Kidney (tissue), 13 donors: ENCODE measurements at regions not wholly inside any gene's neighbourhood (a gene's known extent, or its start where the extent isn't known, plus 50 kb on each side); places are given as distances from the start of the nearest gene placed in this dataset.

Source experiments
- DNase-seq, 5 donors: peaks; one replicate each; pipeline ENCODE4 v3.0.0-alpha.2; 2013 to 2020
- FAIRE-seq: peaks from 2 replicates; lab custom pipeline; 2012; peaks lifted over from hg19 to GRCh38; lab: Jason Lieb, UNC
- H3K27ac ChIP-seq, 2 donors: one replicate each; pipeline ENCODE4 v1.7.0; 2013; ENCODE audit warnings: low read depth in 2 of 2, low read length in 2 of 2, inconsistent platforms in 1 of 2
- H3K27me3 ChIP-seq: one replicate; pipeline ENCODE4 v1.7.1; 2013; ENCODE audit warnings: low read length, inconsistent platforms; ENCODE audit not compliant: control insufficient read depth, insufficient read depth
- H3K36me3 ChIP-seq, 3 donors: one replicate each; pipeline versions ENCODE4 v1.7.0 to v1.7.1; 2013; ENCODE audit warnings: low read length in 3 of 3, control low read depth in 1 of 3, inconsistent platforms in 1 of 3; ENCODE audit not compliant: insufficient read depth in 3 of 3, control insufficient read depth in 2 of 3
- H3K4me1 ChIP-seq, 3 donors: one replicate each; pipeline versions ENCODE4 v1.7.0 to v1.7.1; 2013; ENCODE audit warnings: low read length in 3 of 3, inconsistent platforms in 1 of 3, low read depth in 1 of 3; ENCODE audit not compliant: control insufficient read depth in 2 of 3, insufficient read depth in 2 of 3
- H3K4me3 ChIP-seq, 3 donors: one replicate each; pipeline versions ENCODE4 v1.7.0 to v1.8.1; 2013; ENCODE audit warnings: low read length in 3 of 3, control low read depth in 1 of 3, inconsistent platforms in 1 of 3
- H3K9ac ChIP-seq, 3 donors: one replicate each; pipeline versions ENCODE4 v1.7.0 to v1.7.1; 2013; ENCODE audit warnings: low read length in 3 of 3, control low read depth in 1 of 3, inconsistent platforms in 1 of 3
- H3K9me3 ChIP-seq, 3 donors: one replicate each; pipeline versions ENCODE4 v1.7.0 to v1.7.1; 2013; ENCODE audit warnings: low read length in 3 of 3, control low read depth in 1 of 3, inconsistent platforms in 1 of 3; ENCODE audit not compliant: control insufficient read depth in 2 of 3, insufficient read depth in 1 of 3
- intact Hi-C: fragments of 100-400 bp; cut with DNase I; formaldehyde crosslinking; loops from one replicate; pipeline ENCODE4 v1.11.1; 2022
- TF ChIP-seq, protein P1 (sequence below): IDR thresholded peaks from 3 replicates; pipeline ENCODE4 v1.5.1; 2012; ENCODE audit warnings: mild to moderate bottlenecking, moderate library complexity, borderline replicate concordance; ENCODE audit not compliant: insufficient read depth; ENCODE audit errors: extremely low read depth
- donor health status: control.
- donor health status: control.
- donor health status: control.
- donor health status: control.
- donor health status: control.
- donor health status: DM: yes; HTN: yes; CAD: no.
- donor health status: Normal renal cell carcinoma (clear cell type).

DNA sequence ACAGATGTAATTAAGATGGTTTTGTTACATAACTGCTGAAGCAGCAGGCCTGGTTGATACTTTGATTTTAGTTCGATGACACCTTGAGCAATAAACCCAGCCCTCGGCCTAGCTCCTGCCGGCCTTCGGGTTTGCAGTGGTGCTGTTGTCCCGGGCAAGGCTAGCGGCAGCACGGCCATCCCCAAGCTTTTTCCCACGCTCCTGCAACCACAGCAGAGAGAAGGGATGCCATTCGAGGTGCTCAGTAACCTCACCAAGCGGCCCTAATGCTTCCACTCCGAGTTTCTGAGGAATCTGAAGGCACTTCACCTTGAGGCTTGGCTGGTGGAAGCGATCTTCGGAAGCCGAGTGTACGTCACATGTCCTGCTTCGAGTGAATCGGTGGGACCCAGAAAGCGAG lies 182.1 kb downstream of the NAF1 start:
- FAIRE-seq (no peak), DNase-seq (no peak)
- TF ChIP-seq, protein P1, sequence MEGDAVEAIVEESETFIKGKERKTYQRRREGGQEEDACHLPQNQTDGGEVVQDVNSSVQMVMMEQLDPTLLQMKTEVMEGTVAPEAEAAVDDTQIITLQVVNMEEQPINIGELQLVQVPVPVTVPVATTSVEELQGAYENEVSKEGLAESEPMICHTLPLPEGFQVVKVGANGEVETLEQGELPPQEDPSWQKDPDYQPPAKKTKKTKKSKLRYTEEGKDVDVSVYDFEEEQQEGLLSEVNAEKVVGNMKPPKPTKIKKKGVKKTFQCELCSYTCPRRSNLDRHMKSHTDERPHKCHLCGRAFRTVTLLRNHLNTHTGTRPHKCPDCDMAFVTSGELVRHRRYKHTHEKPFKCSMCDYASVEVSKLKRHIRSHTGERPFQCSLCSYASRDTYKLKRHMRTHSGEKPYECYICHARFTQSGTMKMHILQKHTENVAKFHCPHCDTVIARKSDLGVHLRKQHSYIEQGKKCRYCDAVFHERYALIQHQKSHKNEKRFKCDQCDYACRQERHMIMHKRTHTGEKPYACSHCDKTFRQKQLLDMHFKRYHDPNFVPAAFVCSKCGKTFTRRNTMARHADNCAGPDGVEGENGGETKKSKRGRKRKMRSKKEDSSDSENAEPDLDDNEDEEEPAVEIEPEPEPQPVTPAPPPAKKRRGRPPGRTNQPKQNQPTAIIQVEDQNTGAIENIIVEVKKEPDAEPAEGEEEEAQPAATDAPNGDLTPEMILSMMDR, result no peak
- H3K36me3 ChIP-seq, result no peaks in the 10 kb centered on the region
- H3K9me3 ChIP-seq, result no peaks in the 10 kb centered on the region
- no peak overlapping the region for H3K27ac ChIP-seq
- no peaks in the 10 kb centered on the region for H3K4me1 ChIP-seq
- no peak overlapping the region for H3K9ac ChIP-seq
- no peaks in the 10 kb centered on the region for H3K27me3 ChIP-seq
- intact Hi-C loops, result no loop called here
- no peak overlapping the region for H3K4me3 ChIP-seq

DNA sequence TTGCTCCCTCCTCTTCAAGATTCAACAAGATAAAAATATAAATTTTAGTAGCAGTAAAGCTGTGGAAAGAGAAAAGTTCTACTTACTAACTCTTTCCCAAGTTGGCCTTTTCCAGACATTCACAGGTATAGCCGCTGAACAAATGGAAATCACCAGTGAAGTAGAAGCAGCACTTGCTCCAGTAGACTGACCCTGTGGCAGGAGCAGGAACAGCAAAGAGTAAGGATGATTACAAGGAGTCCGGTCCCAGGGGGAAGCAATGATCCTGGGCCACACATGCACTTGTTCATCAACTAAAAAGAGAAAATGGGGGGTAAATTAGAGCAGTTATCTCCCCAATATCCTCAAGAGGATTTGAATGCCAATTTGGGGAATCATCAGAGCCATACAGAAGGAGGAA lies 184.9 kb downstream of the NAF1 start:
- intact Hi-C loops, result no loop called here
- Histone ChIP-seq H3K4me3 (no peak overlapping the region), H3K27ac (no peak overlapping the region), H3K4me1 (no peaks in the 10 kb centered on the region), H3K9me3 (no peaks in the 10 kb centered on the region), H3K27me3 (no peaks in the 10 kb centered on the region), H3K9ac (no peak overlapping the region), H3K36me3 (no peaks in the 10 kb centered on the region)
- TF ChIP-seq, protein P1, result no peak
- no peak for DNase-seq
- FAIRE-seq, result no peak

DNA sequence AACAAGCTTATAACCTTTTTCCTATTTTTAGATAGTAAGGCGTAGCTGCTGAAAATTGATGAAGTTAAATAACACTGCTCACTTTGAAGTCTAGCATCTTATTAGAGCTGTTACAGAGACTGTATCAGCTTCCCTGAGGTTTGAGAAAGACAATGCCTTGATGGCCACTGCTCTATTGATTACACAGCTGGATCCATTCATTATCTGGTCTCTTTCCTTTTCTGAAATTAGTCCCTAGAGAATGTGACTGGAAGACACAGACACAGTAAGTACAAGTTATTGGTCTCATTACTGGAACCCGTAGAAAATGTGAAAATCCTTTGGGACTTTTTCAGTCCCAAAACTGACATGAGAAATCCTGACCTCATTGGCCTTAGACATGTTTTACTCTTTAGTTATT lies 188.3 kb downstream of the NAF1 start:
- FAIRE-seq (no peak), DNase-seq (no peak)
- no peaks in the 10 kb centered on the region for H3K36me3 ChIP-seq
- H3K27ac ChIP-seq, result no peak overlapping the region
- H3K9ac ChIP-seq, result no peak overlapping the region
- H3K9me3 ChIP-seq, result no peaks in the 10 kb centered on the region
- TF ChIP-seq, protein P1, result no peak
- intact Hi-C loops, result no loop called here
- no peaks in the 10 kb centered on the region for H3K27me3 ChIP-seq
- no peaks in the 10 kb centered on the region for H3K4me1 ChIP-seq
- no peak overlapping the region for H3K4me3 ChIP-seq

DNA sequence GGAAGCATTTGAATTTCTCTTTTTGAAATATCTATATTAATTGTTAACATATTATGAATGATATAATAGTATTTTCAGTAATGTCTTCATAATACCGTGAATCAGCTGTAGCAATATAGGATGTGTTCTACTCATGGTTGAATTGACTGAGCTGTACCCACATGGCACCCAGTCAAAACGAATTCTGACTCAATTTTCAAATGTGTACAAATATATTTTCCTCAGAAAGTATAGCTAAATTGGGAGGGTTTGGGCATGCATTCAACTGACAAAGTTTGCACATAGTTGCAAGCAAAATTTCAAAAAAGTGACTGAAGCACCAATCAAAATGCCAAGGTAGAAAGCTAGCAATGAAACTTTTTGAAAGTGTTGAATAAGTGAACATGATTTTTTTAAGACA lies 188.9 kb downstream of the NAF1 start:
- no peak for FAIRE-seq

More for the DNA sequence above, 188.9 kb downstream of the NAF1 start:
- H3K9me3 ChIP-seq, result no peaks in the 10 kb centered on the region
- H3K27me3 ChIP-seq, result no peaks in the 10 kb centered on the region
- TF ChIP-seq, protein P1, result no peak
- no peak overlapping the region for H3K9ac ChIP-seq
- intact Hi-C loops, result no loop called here
- H3K4me3 ChIP-seq, result no peak overlapping the region
- no peak overlapping the region for H3K27ac ChIP-seq
- H3K4me1 ChIP-seq, result no peaks in the 10 kb centered on the region
- H3K36me3 ChIP-seq, result no peaks in the 10 kb centered on the region
- DNase-seq, result no peak
